Uterus (tissue), 2 donors: ENCODE measurements at regions not wholly inside any gene's neighbourhood (a gene's known extent, or its start where the extent isn't known, plus 50 kb on each side); places are given as distances from the start of the nearest gene placed in this dataset.

Experiments used
- POLR2A ChIP-seq, 2 donors: fragments of 450-650 bp; IDR thresholded peaks; one replicate each; pipeline ENCODE4 v1.6.1; 2016; ENCODE audit warnings: antibody characterized with exemption in 2 of 2, mild to moderate bottlenecking in 1 of 2, moderate library complexity in 1 of 2
- TF ChIP-seq, protein P1 (sequence below), 4 experiments: fragments of 200-600 bp in 2 of 4; fragments of 450-650 bp in 2 of 4; sonication (generic) in 2 of 4; IDR thresholded peaks; one replicate each; pipeline ENCODE4 v1.5.1; 2016 to 2019; ENCODE audit warnings: antibody characterized with exemption in 4 of 4, mild to moderate bottlenecking in 2 of 4, moderate library complexity in 1 of 4

GRCh38 chr15:39269352-39269751 is 311.5 kb upstream of the THBS1 start:
- TF ChIP-seq, protein P1, sequence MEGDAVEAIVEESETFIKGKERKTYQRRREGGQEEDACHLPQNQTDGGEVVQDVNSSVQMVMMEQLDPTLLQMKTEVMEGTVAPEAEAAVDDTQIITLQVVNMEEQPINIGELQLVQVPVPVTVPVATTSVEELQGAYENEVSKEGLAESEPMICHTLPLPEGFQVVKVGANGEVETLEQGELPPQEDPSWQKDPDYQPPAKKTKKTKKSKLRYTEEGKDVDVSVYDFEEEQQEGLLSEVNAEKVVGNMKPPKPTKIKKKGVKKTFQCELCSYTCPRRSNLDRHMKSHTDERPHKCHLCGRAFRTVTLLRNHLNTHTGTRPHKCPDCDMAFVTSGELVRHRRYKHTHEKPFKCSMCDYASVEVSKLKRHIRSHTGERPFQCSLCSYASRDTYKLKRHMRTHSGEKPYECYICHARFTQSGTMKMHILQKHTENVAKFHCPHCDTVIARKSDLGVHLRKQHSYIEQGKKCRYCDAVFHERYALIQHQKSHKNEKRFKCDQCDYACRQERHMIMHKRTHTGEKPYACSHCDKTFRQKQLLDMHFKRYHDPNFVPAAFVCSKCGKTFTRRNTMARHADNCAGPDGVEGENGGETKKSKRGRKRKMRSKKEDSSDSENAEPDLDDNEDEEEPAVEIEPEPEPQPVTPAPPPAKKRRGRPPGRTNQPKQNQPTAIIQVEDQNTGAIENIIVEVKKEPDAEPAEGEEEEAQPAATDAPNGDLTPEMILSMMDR (IDR thresholded peaks at IDR 0.05): no peak
- no peak for TF ChIP-seq POLR2A (IDR thresholded peaks at IDR 0.05)
